ENCODE measurements at regions not wholly inside any gene's neighbourhood (a gene's known extent, or its start where the extent isn't known, plus 50 kb on each side); places are given as distances from the start of the nearest gene placed in this dataset.

GRCh38 chr7:136594739-136595144 lies 273.7 kb upstream of the CHRM2 start:
- TF ChIP-seq CTCF (IDR thresholded peaks at IDR 0.05 in 8 of 11, conservative IDR thresholded peaks at IDR 0.05 in 3 of 11), result no peak
- TF ChIP-seq POLR2AphosphoS5 (IDR thresholded peaks at IDR 0.05), result no peak
- TF ChIP-seq POLR2A (IDR thresholded peaks at IDR 0.05), result no peak
